ENCODE measurements at regions not wholly inside any gene's neighbourhood (a gene's known extent, or its start where the extent isn't known, plus 50 kb on each side); places are given as distances from the start of the nearest gene placed in this dataset.

DNA sequence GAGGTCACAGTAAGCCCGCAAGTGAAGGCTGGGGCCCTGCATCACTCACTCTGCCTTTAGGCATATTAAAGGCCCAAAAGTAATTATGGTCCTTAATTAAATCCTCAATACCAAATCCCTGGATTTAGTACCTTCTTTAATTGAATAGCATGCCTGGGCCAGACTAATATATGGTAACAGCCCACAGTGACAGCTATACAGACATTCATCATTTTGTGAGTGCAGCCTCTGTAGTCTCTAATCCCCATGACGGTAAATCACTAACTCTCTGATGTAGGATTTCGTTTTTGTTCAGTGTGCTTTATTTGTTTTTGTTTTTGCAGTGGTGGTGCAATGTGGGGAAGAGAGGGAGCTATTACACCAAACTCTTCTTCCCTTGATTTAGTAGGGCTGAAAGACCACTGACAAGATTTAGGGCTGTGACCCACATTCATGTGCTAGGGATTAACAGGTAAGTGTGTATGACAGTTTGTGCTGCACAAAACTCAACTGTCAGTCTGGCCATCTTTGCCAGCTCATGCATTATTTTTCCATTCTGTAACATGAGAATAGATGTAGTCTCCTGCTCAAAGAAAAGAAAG is 60.6 kb upstream of the SLC39A8 start:
- ChIA-PET CTCF (no interaction called here), POLR2A (ENCODE audit: unreplicated experiment) (no interaction called here)
- intact Hi-C loops (cut with micrococcal nuclease) (no loop called here), in situ Hi-C loops (cut with MboI; ENCODE audit: low sequenced_read_pairs) (no loop called here), dilution Hi-C loops (cut with HindIII; ENCODE audit: low sequenced_read_pairs, unreplicated experiment) (no loop called here)
- Histone ChIP-seq H2AK5ac (ENCODE audit: low read depth, low read length) (no peak overlapping the region), H3K9ac (ENCODE audit: low read depth, low read length) (no peak overlapping the region), H4K8ac (ENCODE audit: low read depth in 2 of 2, low read length in 2 of 2) (no peak overlapping the region), H2BK20ac (ENCODE audit: low read depth, low read length) (no peak overlapping the region), H3K18ac (ENCODE audit: low read depth, low read length) (no peak overlapping the region), H3K4me3 (ENCODE audit: insufficient read depth, low read depth, low read length) (no peak overlapping the region), H3K4me2 (ENCODE audit: low read depth, low read length) (no peak overlapping the region), H3K56ac (ENCODE audit: extremely low read depth, insufficient read depth, low read length) (no peak overlapping the region), H3K9me3 (ENCODE audit: control insufficient read depth, insufficient read depth, low read length) (no peaks in the 10 kb centered on the region), H2BK5ac (ENCODE audit: low read depth, low read length, poor library complexity, severe bottlenecking) (no peak overlapping the region), H2BK15ac (ENCODE audit: low read depth, low read length) (no peak overlapping the region), H2AFZ (replicated peaks; ENCODE audit: low read length, poor library complexity) (no peak overlapping the region), H3K9me1 (ENCODE audit: insufficient read depth, low read length) (no peaks in the 10 kb centered on the region), H3K23ac (ENCODE audit: low read depth, low read length) (no peak overlapping the region), H3K4me1 (ENCODE audit: control insufficient read depth, insufficient read depth, low read length) (no peaks in the 10 kb centered on the region), H2AK9ac (replicated peaks; ENCODE audit: low read depth, low read length, poor library complexity) (no peak overlapping the region), H3K79me1 (ENCODE audit: low read depth in 1 of 2, low read length in 2 of 2) (no peaks in the 10 kb centered on the region), H4K91ac (ENCODE audit: insufficient read depth, low read depth, low read length) (no peak overlapping the region), H3K27me3 (ENCODE audit: control insufficient read depth, insufficient read depth, low read length) (no peaks in the 10 kb centered on the region), H3K27ac (ENCODE audit: insufficient read depth, low read length) (no peak overlapping the region), H3K36me3 (ENCODE audit: control insufficient read depth, insufficient read depth, low read length) (no peaks in the 10 kb centered on the region), H3K4ac (ENCODE audit: low read depth, low read length) (no peak overlapping the region), H3K14ac (replicated peaks; ENCODE audit: low read depth, low read length) (no peak overlapping the region), H4K5ac (ENCODE audit: low read depth, low read length) (no peak overlapping the region), H4K20me1 (ENCODE audit: insufficient read depth, low read length) (no peaks in the 10 kb centered on the region), H2BK120ac (ENCODE audit: low read depth, low read length) (no peak overlapping the region)
- ATAC-seq (ENCODE audit: low read depth) (no peak), DNase-seq (no peak)
- WGBS, 2 experiments (ENCODE audit: extremely low coverage in 2 of 2, insufficient read length in 1 of 2): no CpG with 5 or more reads among the region's 3 CpGs
- BruUV-seq (replicated peaks): no TSS peak
- TF ChIP-seq FOS (IDR thresholded peaks at IDR 0.05; ENCODE audit: low read depth, low read length): no peak
- TF ChIP-seq RAD21 (IDR thresholded peaks at IDR 0.05; ENCODE audit: low read length): no peak
- no peak for TF ChIP-seq RCOR1 (IDR thresholded peaks at IDR 0.05; ENCODE audit: insufficient replicate concordance, low read length)
- TF ChIP-seq NFE2L2 (IDR thresholded peaks at IDR 0.05; ENCODE audit: low read depth, low read length): no peak
- TF ChIP-seq, protein P1, sequence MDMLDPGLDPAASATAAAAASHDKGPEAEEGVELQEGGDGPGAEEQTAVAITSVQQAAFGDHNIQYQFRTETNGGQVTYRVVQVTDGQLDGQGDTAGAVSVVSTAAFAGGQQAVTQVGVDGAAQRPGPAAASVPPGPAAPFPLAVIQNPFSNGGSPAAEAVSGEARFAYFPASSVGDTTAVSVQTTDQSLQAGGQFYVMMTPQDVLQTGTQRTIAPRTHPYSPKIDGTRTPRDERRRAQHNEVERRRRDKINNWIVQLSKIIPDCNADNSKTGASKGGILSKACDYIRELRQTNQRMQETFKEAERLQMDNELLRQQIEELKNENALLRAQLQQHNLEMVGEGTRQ (IDR thresholded peaks at IDR 0.05; ENCODE audit: low read depth, low read length): no peak
- TF ChIP-seq, protein P2, sequence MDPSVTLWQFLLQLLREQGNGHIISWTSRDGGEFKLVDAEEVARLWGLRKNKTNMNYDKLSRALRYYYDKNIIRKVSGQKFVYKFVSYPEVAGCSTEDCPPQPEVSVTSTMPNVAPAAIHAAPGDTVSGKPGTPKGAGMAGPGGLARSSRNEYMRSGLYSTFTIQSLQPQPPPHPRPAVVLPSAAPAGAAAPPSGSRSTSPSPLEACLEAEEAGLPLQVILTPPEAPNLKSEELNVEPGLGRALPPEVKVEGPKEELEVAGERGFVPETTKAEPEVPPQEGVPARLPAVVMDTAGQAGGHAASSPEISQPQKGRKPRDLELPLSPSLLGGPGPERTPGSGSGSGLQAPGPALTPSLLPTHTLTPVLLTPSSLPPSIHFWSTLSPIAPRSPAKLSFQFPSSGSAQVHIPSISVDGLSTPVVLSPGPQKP (IDR thresholded peaks at IDR 0.05; ENCODE audit: borderline replicate concordance, low read depth, low read length): no peak
- TF ChIP-seq CEBPB (IDR thresholded peaks at IDR 0.05; ENCODE audit: low read depth, low read length): no peak
- no peak for TF ChIP-seq RFX5 (IDR thresholded peaks at IDR 0.05; ENCODE audit: low read depth, low read length)
- no peak for TF ChIP-seq MAFK (IDR thresholded peaks at IDR 0.05; ENCODE audit: low read depth, low read length)
- no peak for TF ChIP-seq MXI1 (IDR thresholded peaks at IDR 0.05; ENCODE audit: borderline replicate concordance, low read depth, low read length)
- no peak for TF ChIP-seq CTCF (conservative IDR thresholded peaks at IDR 0.05; ENCODE audit: low read depth, low read length)
- no peak for TF ChIP-seq MAZ (IDR thresholded peaks at IDR 0.05; ENCODE audit: borderline replicate concordance, low read depth, low read length)
- no peak for TF ChIP-seq CHD1 (IDR thresholded peaks at IDR 0.05; ENCODE audit: low read depth, low read length)
- TF ChIP-seq POLR2A (IDR thresholded peaks at IDR 0.05; ENCODE audit: low read depth, low read length): no peak
- no peak for TF ChIP-seq BHLHE40 (IDR thresholded peaks at IDR 0.05; ENCODE audit: low read depth, low read length)
- no peak for TF ChIP-seq SMC3 (IDR thresholded peaks at IDR 0.05; ENCODE audit: low read depth, low read length)

Measured in IMR-90 (cell line).